OCI-LY1 (cell line): ENCODE measurements at regions not wholly inside any gene's neighbourhood (a gene's known extent, or its start where the extent isn't known, plus 50 kb on each side); places are given as distances from the start of the nearest gene placed in this dataset.
"Not testable (repeated sequence)": the region's sequence is repeated elsewhere in the genome, so short reads cannot be mapped to it uniquely, and the experiment has no call there.

Source experiments
- H2AFZ ChIP-seq: fragments of 200-600 bp; sonication (generic), shearing (Covaris generic); 2 replicates; pipeline ENCODE4 v1.6.0; 2014; ENCODE audit warnings: antibody characterized with exemption, mild to moderate bottlenecking, low read length
- H3F3A ChIP-seq: fragments of 200-600 bp; sonication (generic), shearing (Covaris generic); 2 replicates; pipeline ENCODE4 v1.6.0; 2014; ENCODE audit warnings: mild to moderate bottlenecking, antibody characterized with exemption, low read length, moderate library complexity; ENCODE audit not compliant: insufficient read depth
- H3K27ac ChIP-seq: fragments of 200-600 bp; sonication (generic); 2 replicates; pipeline ENCODE4 v1.5.1; 2014; ENCODE audit warnings: low read length, mixed run types, mild to moderate bottlenecking, low read depth; ENCODE audit not compliant: poor library complexity, severe bottlenecking
- H3K27me3 ChIP-seq: fragments of 200-600 bp; sonication (generic); 2 replicates; pipeline ENCODE4 v1.6.0; 2014; ENCODE audit warnings: antibody characterized with exemption, mild to moderate bottlenecking, low read length, moderate library complexity; ENCODE audit not compliant: insufficient read depth
- H3K36me3 ChIP-seq: fragments of 200-600 bp; sonication (generic); 2 replicates; pipeline ENCODE4 v1.6.1; 2014; ENCODE audit warnings: mild to moderate bottlenecking, antibody characterized with exemption, low read length, moderate library complexity, mixed read lengths; ENCODE audit not compliant: insufficient read depth
- H3K4me1 ChIP-seq: fragments of 200-600 bp; sonication (generic); 2 replicates; pipeline ENCODE4 v1.5.1; 2014; ENCODE audit warnings: mild to moderate bottlenecking, low read length, moderate library complexity; ENCODE audit not compliant: insufficient read depth, severe bottlenecking
- H3K4me2 ChIP-seq: fragments of 200-600 bp; sonication (generic), shearing (Covaris generic); 2 replicates; pipeline ENCODE4 v1.6.1; 2014; ENCODE audit warnings: low read length
- H3K4me3 ChIP-seq: fragments of 200-600 bp; sonication (generic); 2 replicates; pipeline ENCODE4 v1.5.1; 2014; ENCODE audit warnings: low read length, low read depth, mild to moderate bottlenecking, mixed read lengths; ENCODE audit not compliant: poor library complexity, severe bottlenecking
- H3K79me2 ChIP-seq: fragments of 200-600 bp; shearing (Covaris generic); 2 replicates; pipeline ENCODE4 v1.6.1; 2016; ENCODE audit warnings: mixed run types, low read length, mixed read lengths; ENCODE audit not compliant: insufficient read depth
- H3K9ac ChIP-seq: fragments of 200-600 bp; sonication (generic), shearing (Covaris generic); 2 replicates; pipeline ENCODE4 v1.6.1; 2014; ENCODE audit warnings: mild to moderate bottlenecking, low read length, mixed read lengths
- H3K9me2 ChIP-seq: fragments of 200-600 bp; sonication (generic), shearing (Covaris generic); 2 replicates; pipeline ENCODE4 v1.6.1; 2014; ENCODE audit warnings: low read depth, mild to moderate bottlenecking, low read length, mixed read lengths
- H3K9me3 ChIP-seq: fragments of 200-600 bp; shearing (Covaris generic); 2 replicates; pipeline ENCODE4 v1.6.1; 2014; ENCODE audit warnings: low read length, mixed read lengths
- H4K20me1 ChIP-seq: fragments of 200-600 bp; sonication (generic), shearing (Covaris generic); 2 replicates; pipeline ENCODE4 v1.6.0; 2016; ENCODE audit warnings: mild to moderate bottlenecking, low read length; ENCODE audit not compliant: insufficient read depth

- not testable (repeated sequence) for H2AFZ ChIP-seq, H3K4me2 ChIP-seq, H4K20me1 ChIP-seq, H3K9me2 ChIP-seq, H3K4me3 ChIP-seq, H3K9ac ChIP-seq, H3K79me2 ChIP-seq, H3K36me3 ChIP-seq, H3F3A ChIP-seq, H3K27me3 ChIP-seq, H3K9me3 ChIP-seq
- Histone ChIP-seq H3K27ac (peak overlapping the region; percentile 94), H3K4me1 (peaks cover 43% of the 10 kb centered on the region)
Measured at GRCh38 chr16:29348123-29348690, 58.3 kb downstream of the NPIPB11 start.

GRCh38 chr16:29346796-29347580 is 59.5 kb downstream of the NPIPB11 start:
- not testable (repeated sequence) for H3K9me3 ChIP-seq

GRCh38 chr16:29346203-29346602 is 60.3 kb downstream of the NPIPB11 start:
- not testable (repeated sequence) for H3K9me2 ChIP-seq, H3K4me3 ChIP-seq, H3K9ac ChIP-seq, H3K36me3 ChIP-seq, H3K27me3 ChIP-seq, H3K79me2 ChIP-seq, H3F3A ChIP-seq, H4K20me1 ChIP-seq, H3K4me2 ChIP-seq, H2AFZ ChIP-seq, H3K9me3 ChIP-seq
- peaks cover 63% of the 10 kb centered on the region for H3K4me1 ChIP-seq
- peak overlapping the region; percentile 94 for H3K27ac ChIP-seq

More at GRCh38 chr16:29346796-29347580, 59.5 kb downstream of the NPIPB11 start:
- not testable (repeated sequence) for H3K36me3 ChIP-seq, H3K27me3 ChIP-seq, H3K79me2 ChIP-seq, H2AFZ ChIP-seq, H3K9me2 ChIP-seq, H4K20me1 ChIP-seq, H3K4me3 ChIP-seq, H3F3A ChIP-seq
- peak overlapping the region; percentile 12; the same call in 1 of the 2 replicates for H3K4me2 ChIP-seq
- H3K27ac ChIP-seq = peak overlapping the region; percentile 94
- peaks cover 55% of the 10 kb centered on the region for H3K4me1 ChIP-seq
- peak overlapping the region; percentile 31; the same call in 1 of the 2 replicates for H3K9ac ChIP-seq

- not testable (repeated sequence) for H3K9me3 ChIP-seq, H3K9me2 ChIP-seq, H3K27me3 ChIP-seq, H3K79me2 ChIP-seq, H3K36me3 ChIP-seq, H3F3A ChIP-seq, H2AFZ ChIP-seq, H4K20me1 ChIP-seq
- peak overlapping the region; percentile 48 for H3K4me2 ChIP-seq
- H3K27ac ChIP-seq = peak overlapping the region; percentile 80
- H3K4me1 ChIP-seq = peaks cover 76% of the 10 kb centered on the region
- peak overlapping the region; percentile 30; the same call in 1 of the 2 replicates for H3K9ac ChIP-seq
- H3K4me3 ChIP-seq = peak overlapping the region; percentile 18
Measured at GRCh38 chr16:29342937-29343336, 63.6 kb downstream of the NPIPB11 start.

DNA sequence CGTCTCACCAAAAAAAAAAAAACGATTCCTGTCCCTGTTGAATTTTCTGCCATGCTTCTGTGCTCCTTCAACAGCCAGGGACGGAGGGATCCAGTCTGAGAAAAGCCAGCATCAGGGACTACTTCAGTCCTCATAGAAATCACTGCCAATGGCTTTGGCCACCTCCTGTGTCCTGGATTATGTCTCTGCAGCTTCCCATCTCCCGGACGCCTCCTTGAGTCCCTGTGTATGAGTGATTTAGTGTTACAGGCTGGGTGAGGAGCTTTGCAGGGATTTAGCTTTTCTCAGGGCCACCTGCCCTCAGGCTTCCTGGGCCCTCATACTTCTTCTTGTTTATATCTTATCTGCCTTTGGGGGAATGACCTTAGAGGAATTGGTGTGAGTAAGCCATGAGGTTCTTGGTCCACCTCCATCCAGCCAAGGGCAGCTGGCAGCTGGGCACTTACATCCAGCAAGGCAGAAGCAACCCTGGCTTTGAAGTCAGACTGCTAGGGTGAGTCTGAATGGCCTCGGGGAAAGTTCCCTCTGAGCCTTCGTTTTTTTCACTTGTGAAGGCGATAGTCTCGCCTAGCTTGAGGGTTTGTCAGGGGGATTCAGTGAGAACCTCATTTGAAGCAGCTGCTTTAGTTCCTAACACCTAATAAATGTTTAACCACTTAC is 65.6 kb downstream of the NPIPB11 start:
- Histone ChIP-seq H3K27ac (peak overlapping the region; percentile 95), H3K4me1 (peaks cover 78% of the 10 kb centered on the region), H3K9ac (peak overlapping the region; percentile 33; the same call in 1 of the 2 replicates)

GRCh38 chr16:29340235-29340634 is 66.3 kb downstream of the NPIPB11 start:
- H3K9me3 ChIP-seq, H3K4me2 ChIP-seq, H2AFZ ChIP-seq, H3K9ac ChIP-seq, H3K36me3 ChIP-seq, H3K79me2 ChIP-seq, H3K27me3 ChIP-seq, H3F3A ChIP-seq, H3K9me2 ChIP-seq, H4K20me1 ChIP-seq: not testable (repeated sequence)
- H3K4me1 ChIP-seq = peaks cover 82% of the 10 kb centered on the region
- peak overlapping the region; percentile 95 for H3K27ac ChIP-seq
- H3K4me3 ChIP-seq = peak overlapping the region; percentile 35

More for the DNA sequence above, 65.6 kb downstream of the NPIPB11 start:
- H3K4me3 ChIP-seq, H3K9me2 ChIP-seq, H3K9me3 ChIP-seq, H3F3A ChIP-seq, H3K36me3 ChIP-seq, H3K79me2 ChIP-seq, H2AFZ ChIP-seq, H4K20me1 ChIP-seq, H3K27me3 ChIP-seq: not testable (repeated sequence)
- peak overlapping the region; percentile 28 for H3K4me2 ChIP-seq

GRCh38 chr16:29338821-29339700 is 67.5 kb downstream of the NPIPB11 start:
- H3K79me2 ChIP-seq, H3K9me2 ChIP-seq, H3K27me3 ChIP-seq, H4K20me1 ChIP-seq, H2AFZ ChIP-seq, H3K9me3 ChIP-seq, H3F3A ChIP-seq, H3K36me3 ChIP-seq: not testable (repeated sequence)
- H3K27ac ChIP-seq = peak overlapping the region; percentile 95
- peak overlapping the region; percentile 35 for H3K4me3 ChIP-seq
- peak overlapping the region; percentile 57 for H3K4me2 ChIP-seq
- H3K9ac ChIP-seq = peak overlapping the region; percentile 45; the same call in 1 of the 2 replicates
- peaks cover 86% of the 10 kb centered on the region for H3K4me1 ChIP-seq
